DND-41 (cell line): ENCODE measurements at regions not wholly inside any gene's neighbourhood (a gene's known extent, or its start where the extent isn't known, plus 50 kb on each side); places are given as distances from the start of the nearest gene placed in this dataset.

Experiments used
- ATAC-seq: fragments of 200-7000 bp; cut with Tn5 transposase; 3 replicates; pipeline ENCODE4 v1.9.1; 2021; ENCODE audit warnings: low read depth; ENCODE audit not compliant: insufficient read depth
- DNase-seq: peaks from one replicate; pipeline ENCODE4 v3.0.0-alpha.2; 2020
- H2AFZ ChIP-seq: 2 replicates; pipeline ENCODE4 v1.6.0; 2012; ENCODE audit warnings: low read depth, low read length
- H3K27ac ChIP-seq: 2 replicates; pipeline ENCODE4 v1.5.1; 2012; ENCODE audit warnings: low read length, inconsistent platforms
- H3K27me3 ChIP-seq: fragments of 200-600 bp; sonication (generic); 2 replicates; pipeline ENCODE4 v1.6.0; 2012; ENCODE audit warnings: low read length, mild to moderate bottlenecking, inconsistent platforms; ENCODE audit not compliant: insufficient read depth, poor library complexity
- H3K36me3 ChIP-seq: 2 replicates; pipeline ENCODE4 v1.5.1; 2012; ENCODE audit warnings: low read length, inconsistent platforms; ENCODE audit not compliant: insufficient read depth
- H3K4me1 ChIP-seq: 2 replicates; pipeline ENCODE4 v1.5.1; 2012; ENCODE audit warnings: mild to moderate bottlenecking, low read length; ENCODE audit not compliant: insufficient read depth
- H3K4me2 ChIP-seq: 2 replicates; pipeline ENCODE4 v1.6.0; 2012; ENCODE audit warnings: mild to moderate bottlenecking, moderate library complexity, low read length, inconsistent platforms; ENCODE audit not compliant: insufficient read depth
- H3K4me3 ChIP-seq, 2 experiments: fragments of 200-600 bp in 1 of 2; shearing (Covaris generic) in 1 of 2; 2 replicates each; pipeline ENCODE4 v1.5.1; 2012 to 2016; ENCODE audit warnings: inconsistent platforms in 2 of 2, low read length in 2 of 2, mild to moderate bottlenecking in 2 of 2, low read depth in 1 of 2, moderate library complexity in 1 of 2
- H3K79me2 ChIP-seq: 2 replicates; pipeline ENCODE4 v1.6.0; 2012; ENCODE audit warnings: low read length, inconsistent platforms; ENCODE audit not compliant: insufficient read depth
- H3K9ac ChIP-seq: 2 replicates; pipeline ENCODE4 v1.6.0; 2012; ENCODE audit warnings: low read depth, mild to moderate bottlenecking, inconsistent platforms, low read length, moderate library complexity
- H3K9me3 ChIP-seq: 2 replicates; pipeline ENCODE4 v1.5.1; 2012; ENCODE audit warnings: low read length, moderate library complexity, mild to moderate bottlenecking, inconsistent platforms; ENCODE audit not compliant: insufficient read depth, severe bottlenecking
- H4K20me1 ChIP-seq: 2 replicates; pipeline ENCODE4 v1.6.0; 2012; ENCODE audit warnings: low read length; ENCODE audit not compliant: insufficient read depth
- EZH2 ChIP-seq: IDR thresholded peaks from 3 replicates; pipeline ENCODE4 v1.6.1; 2012; ENCODE audit warnings: borderline replicate concordance, low read depth, mild to moderate bottlenecking, moderate library complexity, low read length, inconsistent platforms; ENCODE audit not compliant: severe bottlenecking
- TF ChIP-seq, protein P1 (sequence below): IDR thresholded peaks from 2 replicates; pipeline ENCODE4 v1.5.1; 2012; ENCODE audit warnings: borderline replicate concordance, low read length, moderate library complexity, mild to moderate bottlenecking; ENCODE audit not compliant: poor library complexity, severe bottlenecking; ENCODE audit errors: extremely low read depth

DNA sequence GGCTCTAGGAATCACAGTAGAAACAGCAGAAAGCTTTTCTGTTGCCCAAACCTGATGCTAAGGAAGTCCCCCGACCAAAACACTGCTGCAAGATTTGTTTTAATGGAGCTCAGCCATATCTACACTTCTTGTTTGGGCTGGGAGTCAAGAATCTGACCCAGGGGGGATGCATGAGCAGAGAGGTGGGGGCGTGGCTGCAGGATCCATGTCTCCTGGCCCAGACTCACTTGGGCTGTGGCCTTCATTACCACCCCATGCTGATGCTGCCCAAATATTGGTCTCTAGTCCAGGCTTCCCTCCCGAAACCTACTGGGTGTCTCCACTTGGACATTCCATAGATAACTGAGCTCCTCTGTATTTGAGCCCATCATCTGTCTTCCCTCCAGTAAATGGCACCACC, 361.5 kb upstream of the LARGE1 start:
- Histone ChIP-seq H3K9ac (no peak overlapping the region), H3K4me2 (no peak overlapping the region), H3K4me3 (no peak overlapping the region), H3K36me3 (no peaks in the 10 kb centered on the region), H3K4me1 (peaks cover 7% of the 10 kb centered on the region), H3K27me3 (no peaks in the 10 kb centered on the region), H4K20me1 (no peaks in the 10 kb centered on the region), H3K9me3 (no peaks in the 10 kb centered on the region), H3K27ac (no peak overlapping the region), H3K79me2 (no peaks in the 10 kb centered on the region), H2AFZ (no peak overlapping the region)
- TF ChIP-seq, protein P1, sequence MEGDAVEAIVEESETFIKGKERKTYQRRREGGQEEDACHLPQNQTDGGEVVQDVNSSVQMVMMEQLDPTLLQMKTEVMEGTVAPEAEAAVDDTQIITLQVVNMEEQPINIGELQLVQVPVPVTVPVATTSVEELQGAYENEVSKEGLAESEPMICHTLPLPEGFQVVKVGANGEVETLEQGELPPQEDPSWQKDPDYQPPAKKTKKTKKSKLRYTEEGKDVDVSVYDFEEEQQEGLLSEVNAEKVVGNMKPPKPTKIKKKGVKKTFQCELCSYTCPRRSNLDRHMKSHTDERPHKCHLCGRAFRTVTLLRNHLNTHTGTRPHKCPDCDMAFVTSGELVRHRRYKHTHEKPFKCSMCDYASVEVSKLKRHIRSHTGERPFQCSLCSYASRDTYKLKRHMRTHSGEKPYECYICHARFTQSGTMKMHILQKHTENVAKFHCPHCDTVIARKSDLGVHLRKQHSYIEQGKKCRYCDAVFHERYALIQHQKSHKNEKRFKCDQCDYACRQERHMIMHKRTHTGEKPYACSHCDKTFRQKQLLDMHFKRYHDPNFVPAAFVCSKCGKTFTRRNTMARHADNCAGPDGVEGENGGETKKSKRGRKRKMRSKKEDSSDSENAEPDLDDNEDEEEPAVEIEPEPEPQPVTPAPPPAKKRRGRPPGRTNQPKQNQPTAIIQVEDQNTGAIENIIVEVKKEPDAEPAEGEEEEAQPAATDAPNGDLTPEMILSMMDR, result no peak
- no peak for TF ChIP-seq EZH2
- ATAC-seq (no peak), DNase-seq (no peak)

DNA sequence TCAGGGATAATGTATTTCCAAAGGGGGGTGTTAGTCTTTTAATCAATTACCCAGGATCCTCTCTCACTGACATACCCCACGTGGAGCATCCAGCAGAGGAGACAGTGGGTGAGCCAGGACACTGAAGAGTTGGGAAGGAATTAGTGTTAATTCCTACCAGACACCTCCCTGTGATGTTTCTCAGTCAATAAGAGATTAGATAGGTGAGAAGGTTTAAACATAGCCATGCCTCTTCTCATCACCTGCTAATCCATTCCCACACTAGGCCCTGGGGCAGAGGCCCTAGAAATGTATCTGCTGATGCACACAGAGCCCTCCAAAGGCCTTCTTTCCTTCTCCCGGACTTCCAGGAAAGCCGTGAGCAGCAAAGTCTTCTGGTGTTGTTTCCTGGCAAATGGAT, 363.6 kb upstream of the LARGE1 start:
- H3K4me2 ChIP-seq, result no peak overlapping the region
- ATAC-seq (no peak), DNase-seq (no peak)
- H2AFZ ChIP-seq, result no peak overlapping the region
- H3K4me3 ChIP-seq, result no peak overlapping the region
- no peak overlapping the region for H3K9ac ChIP-seq
- H3K9me3 ChIP-seq, result no peaks in the 10 kb centered on the region
- no peaks in the 10 kb centered on the region for H4K20me1 ChIP-seq
- H3K27me3 ChIP-seq, result no peaks in the 10 kb centered on the region
- no peaks in the 10 kb centered on the region for H3K79me2 ChIP-seq
- H3K27ac ChIP-seq, result no peak overlapping the region
- peaks cover 7% of the 10 kb centered on the region for H3K4me1 ChIP-seq
- TF ChIP-seq, protein P1, result no peak
- no peak for TF ChIP-seq EZH2
- no peaks in the 10 kb centered on the region for H3K36me3 ChIP-seq

DNA sequence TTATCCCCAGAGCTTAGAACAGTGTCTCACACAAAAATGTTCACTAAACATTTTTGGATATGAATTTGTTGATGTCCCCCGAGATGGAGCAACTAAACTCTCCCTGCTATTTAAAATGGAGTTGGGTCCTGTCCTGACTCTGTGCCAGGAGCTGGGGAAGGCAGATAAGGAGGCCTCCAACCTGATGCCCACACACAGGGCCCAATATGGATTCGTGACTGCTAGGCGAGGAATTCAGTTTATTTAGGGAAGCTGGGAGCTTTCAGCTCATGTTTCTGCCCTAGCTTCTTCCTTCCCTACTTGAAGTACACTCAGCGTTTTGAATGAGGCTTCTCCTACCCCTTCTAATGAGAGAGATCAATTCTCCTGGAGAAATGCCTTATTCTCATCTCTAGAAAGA, 373.0 kb upstream of the LARGE1 start:
- TF ChIP-seq EZH2, result no peak
- TF ChIP-seq, protein P1, result no peak
- Histone ChIP-seq H3K79me2 (no peaks in the 10 kb centered on the region), H3K9ac (no peak overlapping the region), H3K27ac (no peak overlapping the region), H4K20me1 (no peaks in the 10 kb centered on the region), H2AFZ (no peak overlapping the region), H3K36me3 (no peaks in the 10 kb centered on the region), H3K27me3 (no peaks in the 10 kb centered on the region), H3K4me3 (no peak overlapping the region), H3K9me3 (no peaks in the 10 kb centered on the region), H3K4me2 (no peak overlapping the region), H3K4me1 (no peaks in the 10 kb centered on the region)
- DNase-seq (no peak), ATAC-seq (no peak)

DNA sequence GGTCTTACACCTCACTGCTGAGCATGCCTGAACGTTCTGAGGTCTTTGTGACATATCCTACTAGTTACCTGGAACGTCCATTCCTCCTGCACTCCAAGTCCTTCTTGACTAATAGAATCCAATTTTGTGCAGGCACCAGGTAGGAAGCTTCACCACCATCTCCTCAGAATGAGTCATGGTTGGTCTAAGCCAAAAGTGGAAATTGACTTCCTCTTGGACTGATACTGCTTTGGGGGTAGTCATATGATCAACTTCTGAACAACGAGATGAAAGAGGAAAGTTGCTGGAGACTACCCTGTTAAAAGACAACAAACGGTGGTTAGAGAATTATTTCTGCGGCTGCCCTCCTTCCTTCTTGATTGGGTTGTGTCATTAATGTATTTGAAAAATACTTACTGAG, 374.2 kb upstream of the LARGE1 start:
- TF ChIP-seq, protein P1, result no peak
- TF ChIP-seq EZH2, result no peak
- Histone ChIP-seq H3K9me3 (no peaks in the 10 kb centered on the region), H3K4me3 (no peak overlapping the region), H3K79me2 (no peaks in the 10 kb centered on the region), H2AFZ (no peak overlapping the region), H3K4me1 (no peaks in the 10 kb centered on the region), H3K27me3 (no peaks in the 10 kb centered on the region), H3K27ac (no peak overlapping the region), H3K9ac (no peak overlapping the region), H3K4me2 (no peak overlapping the region), H3K36me3 (no peaks in the 10 kb centered on the region), H4K20me1 (no peaks in the 10 kb centered on the region)
- ATAC-seq, result no peak
- DNase-seq, result no peak
